ENCODE measurements at regions not wholly inside any gene's neighbourhood (a gene's known extent, or its start where the extent isn't known, plus 50 kb on each side); places are given as distances from the start of the nearest gene placed in this dataset.
"Not testable (repeated sequence)": the region's sequence is repeated elsewhere in the genome, so short reads cannot be mapped to it uniquely, and the experiment has no call there.

GRCh38 chr9:31243386-31243785 is 1141.1 kb upstream of the ACO1 start:
- DNase-seq = no peak

GRCh38 chr9:31248156-31248555 is 1136.3 kb upstream of the ACO1 start:
- DNase-seq = no peak

GRCh38 chr9:31251386-31251785 is 1133.1 kb upstream of the ACO1 start:
- no peak for DNase-seq

- DNase-seq = no peak
These were observed 1130.4 kb upstream of the ACO1 start for GRCh38 chr9:31253800-31254762.

GRCh38 chr9:31255211-31255610 is 1129.2 kb upstream of the ACO1 start:
- DNase-seq = no peak

GRCh38 chr9:31259824-31260223 is 1124.6 kb upstream of the ACO1 start:
- no peak for DNase-seq

GRCh38 chr9:31272456-31273295 is 1111.8 kb upstream of the ACO1 start:
- no peak for DNase-seq

- no peak for DNase-seq
These were observed 1109.0 kb upstream of the ACO1 start for GRCh38 chr9:31275419-31275818.

GRCh38 chr9:31290731-31291130 is 1093.7 kb upstream of the ACO1 start:
- no peak for DNase-seq

GRCh38 chr9:31302620-31303418 is 1081.6 kb upstream of the ACO1 start:
- no peak for DNase-seq

GRCh38 chr9:31304576-31304975 is 1079.9 kb upstream of the ACO1 start:
- DNase-seq = no peak

GRCh38 chr9:31314241-31314640 is 1070.2 kb upstream of the ACO1 start:
- DNase-seq = no peak

GRCh38 chr9:31320494-31320893 is 1063.9 kb upstream of the ACO1 start:
- no peak for DNase-seq

GRCh38 chr9:31321256-31321655 is 1063.2 kb upstream of the ACO1 start:
- DNase-seq = no peak

- no peak for DNase-seq
These were observed 1062.8 kb upstream of the ACO1 start for GRCh38 chr9:31321686-31322085.

- no peak for DNase-seq
These were observed 1060.6 kb upstream of the ACO1 start for GRCh38 chr9:31323726-31324444.

GRCh38 chr9:31325778-31326177 is 1058.7 kb upstream of the ACO1 start:
- DNase-seq = no peak

- DNase-seq = not testable (repeated sequence)
These were observed 1057.6 kb upstream of the ACO1 start for GRCh38 chr9:31326883-31327282.

GRCh38 chr9:31334837-31335528 is 1049.5 kb upstream of the ACO1 start:
- DNase-seq = no peak

GRCh38 chr9:31335529-31336234 is 1048.8 kb upstream of the ACO1 start:
- DNase-seq = no peak

GRCh38 chr9:31336386-31336785 is 1048.1 kb upstream of the ACO1 start:
- DNase-seq = no peak

Data from NCI-H2107 (cell line).